NOMO-1 (cell line): ENCODE measurements at regions not wholly inside any gene's neighbourhood (a gene's known extent, or its start where the extent isn't known, plus 50 kb on each side); places are given as distances from the start of the nearest gene placed in this dataset.

Experiments
- DNase-seq, 2 experiments: peaks; one replicate each; lab custom pipeline; 2025; ENCODE audit not compliant: unreplicated experiment in 2 of 2; lab: John Stamatoyannopoulos, UW

- DNase-seq = no peak
Observed at GRCh38 chr3:3633761-3634160, 165.5 kb upstream of the LRRN1 start.

DNA sequence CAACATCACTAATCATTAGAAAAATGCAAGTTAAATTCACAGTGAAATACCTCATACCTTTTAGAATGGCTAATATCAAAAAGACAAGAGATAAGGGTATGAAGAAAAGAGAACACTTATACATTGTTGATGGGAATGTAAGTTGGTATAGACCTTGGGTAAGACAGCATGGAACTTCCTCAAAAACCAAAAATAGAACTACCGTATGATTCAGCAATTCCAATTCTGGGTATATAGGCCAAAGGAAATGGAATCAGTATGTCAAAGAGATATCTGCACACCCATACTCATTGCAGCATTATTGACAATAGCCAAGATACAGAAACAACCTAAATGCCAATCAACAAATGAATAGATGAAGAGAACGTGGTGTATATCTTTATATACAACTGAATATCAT, 166.8 kb upstream of the LRRN1 start:
- peak; percentile 62 to 90 for DNase-seq

- DNase-seq = no peak
Observed at GRCh38 chr3:3631114-3631513, 168.1 kb upstream of the LRRN1 start.

GRCh38 chr3:3629911-3630310, 169.3 kb upstream of the LRRN1 start:
- no peak for DNase-seq

- DNase-seq = no peak
Observed at GRCh38 chr3:3628676-3629328, 170.4 kb upstream of the LRRN1 start.

GRCh38 chr3:3627114-3627513, 172.1 kb upstream of the LRRN1 start:
- DNase-seq = no peak

- no peak for DNase-seq
Observed at GRCh38 chr3:3625544-3626271, 173.5 kb upstream of the LRRN1 start.

DNA sequence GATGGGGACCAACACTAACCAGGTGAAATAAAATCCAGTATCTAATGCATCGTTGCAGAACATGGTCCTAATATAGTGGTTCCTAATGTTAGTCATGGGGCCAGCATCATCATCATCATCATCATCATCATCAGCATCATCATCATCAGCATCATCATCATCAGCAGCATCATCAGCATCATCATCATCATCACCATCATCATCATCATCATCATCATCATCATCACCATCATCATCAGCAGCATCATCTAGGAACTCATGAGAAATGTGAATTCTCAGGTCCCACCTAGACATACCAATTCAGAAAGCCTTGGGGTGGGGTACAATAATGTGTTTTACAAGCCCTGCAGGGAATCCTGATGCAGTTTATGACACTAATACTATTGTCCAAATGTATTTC, 179.4 kb upstream of the LRRN1 start:
- no peak for DNase-seq

GRCh38 chr3:3618623-3619022, 180.6 kb upstream of the LRRN1 start:
- peak; percentile 32 to 88 for DNase-seq

GRCh38 chr3:3615533-3615932, 183.7 kb upstream of the LRRN1 start:
- DNase-seq = no peak

DNA sequence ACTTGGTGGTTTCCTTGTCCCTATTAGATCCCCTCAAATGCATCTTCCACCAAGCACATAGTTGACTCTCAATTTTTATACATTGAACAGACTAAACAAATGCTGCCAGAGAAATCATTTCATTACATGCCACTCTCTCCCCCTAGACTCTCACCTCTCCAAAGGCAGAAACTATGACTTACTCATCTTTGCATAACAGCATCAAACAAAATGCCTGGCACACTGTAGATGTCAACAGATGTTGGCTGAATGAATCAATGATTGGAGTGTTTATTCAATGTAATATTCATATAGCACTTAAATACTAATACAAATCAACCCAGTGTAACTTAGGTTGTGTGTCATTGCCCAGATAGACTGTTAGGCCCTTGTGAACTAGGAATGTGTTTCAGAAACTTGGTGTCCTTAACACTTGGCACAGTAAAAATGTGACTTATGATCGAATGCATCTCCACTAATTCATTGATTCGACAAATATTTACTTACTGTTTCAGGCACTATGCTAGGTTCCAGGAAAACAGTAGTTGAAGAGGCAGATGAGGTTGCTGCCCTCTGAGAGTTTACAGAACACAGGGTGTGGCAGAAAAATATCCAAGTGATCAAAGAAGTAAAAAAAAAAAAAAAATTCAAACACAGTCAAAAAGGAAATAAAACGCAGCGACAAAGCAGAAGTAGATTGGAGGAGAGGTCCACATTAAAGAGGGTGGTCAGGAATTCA, 188.5 kb upstream of the LRRN1 start:
- DNase-seq = no peak

DNA sequence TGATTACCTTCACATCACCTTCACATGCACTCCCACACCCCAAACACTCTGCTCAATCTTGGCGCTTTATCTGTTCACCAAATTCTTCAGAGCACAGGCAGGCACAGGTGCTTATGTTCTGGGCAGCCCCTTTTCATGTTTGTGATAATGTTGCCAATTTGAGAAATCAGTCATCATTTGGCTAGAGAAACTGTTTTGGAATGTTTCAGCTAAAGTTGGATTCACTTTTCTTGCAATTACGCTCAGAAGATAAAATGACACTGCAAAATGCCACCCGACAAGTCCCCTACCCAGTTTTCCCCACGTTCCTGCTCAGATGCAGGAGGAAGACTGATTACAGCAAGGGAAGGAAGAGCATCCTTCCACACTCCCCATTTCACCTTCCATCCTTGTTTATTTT, 192.9 kb upstream of the LRRN1 start:
- no peak for DNase-seq

DNA sequence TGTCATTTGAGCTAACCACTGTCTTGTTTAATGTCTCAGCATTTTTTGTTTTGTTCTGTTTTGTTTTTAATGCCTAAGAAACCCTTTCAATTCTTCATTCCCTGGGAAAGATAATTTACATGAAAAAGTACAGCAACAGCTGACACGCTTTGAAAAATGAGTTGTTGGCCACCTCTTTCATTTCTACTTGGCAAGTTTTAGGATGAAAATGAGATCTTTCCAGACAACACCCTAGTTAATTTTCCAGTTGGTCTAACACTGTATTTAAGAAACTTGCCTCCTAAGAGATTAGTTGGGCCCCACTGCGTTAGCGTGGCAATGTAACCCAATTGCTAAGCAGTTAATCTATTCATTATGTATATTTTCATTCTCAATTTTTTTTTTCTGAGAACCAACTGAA, 194.0 kb upstream of the LRRN1 start:
- no peak for DNase-seq

GRCh38 chr3:3603351-3603750, 195.9 kb upstream of the LRRN1 start:
- DNase-seq = no peak

GRCh38 chr3:3600665-3601340, 198.4 kb upstream of the LRRN1 start:
- no peak for DNase-seq

DNA sequence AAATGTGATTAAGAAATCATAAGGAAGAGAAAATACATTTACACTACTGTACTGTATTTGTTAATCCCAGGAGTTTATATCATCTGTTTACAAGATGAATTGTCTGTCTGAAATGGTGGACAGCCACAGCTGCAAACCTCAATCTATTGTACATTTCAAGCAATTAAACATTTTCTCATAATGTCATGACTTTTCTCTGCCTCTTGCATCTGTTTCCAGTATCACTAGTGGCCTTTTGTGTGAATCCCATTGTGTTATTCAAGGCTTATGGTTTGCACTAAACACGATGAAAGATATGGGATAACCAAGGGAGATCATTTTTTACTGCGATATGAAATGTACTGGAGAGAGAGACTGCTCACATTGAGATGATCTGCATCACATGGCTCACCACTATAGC, 200.2 kb upstream of the LRRN1 start:
- no peak for DNase-seq

DNA sequence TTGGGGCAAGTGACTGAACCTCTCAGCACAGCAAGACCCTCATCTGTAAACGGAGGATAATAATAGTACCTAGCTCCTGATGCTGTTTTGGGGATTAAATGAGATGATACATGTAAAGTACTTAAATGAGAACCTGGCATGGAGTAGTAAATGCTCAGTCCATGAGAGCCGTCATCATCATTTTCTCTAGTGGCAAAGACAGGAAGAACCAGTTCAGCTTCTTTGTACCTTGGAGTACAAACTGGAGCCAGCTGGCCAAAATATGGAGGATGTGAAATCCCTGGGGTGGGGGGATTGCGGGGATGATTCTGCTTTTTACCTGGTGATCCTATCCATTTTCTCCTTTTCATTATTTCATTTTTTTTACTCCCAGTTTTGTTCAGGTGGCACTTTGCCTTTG, 204.2 kb upstream of the LRRN1 start:
- DNase-seq = no peak

DNA sequence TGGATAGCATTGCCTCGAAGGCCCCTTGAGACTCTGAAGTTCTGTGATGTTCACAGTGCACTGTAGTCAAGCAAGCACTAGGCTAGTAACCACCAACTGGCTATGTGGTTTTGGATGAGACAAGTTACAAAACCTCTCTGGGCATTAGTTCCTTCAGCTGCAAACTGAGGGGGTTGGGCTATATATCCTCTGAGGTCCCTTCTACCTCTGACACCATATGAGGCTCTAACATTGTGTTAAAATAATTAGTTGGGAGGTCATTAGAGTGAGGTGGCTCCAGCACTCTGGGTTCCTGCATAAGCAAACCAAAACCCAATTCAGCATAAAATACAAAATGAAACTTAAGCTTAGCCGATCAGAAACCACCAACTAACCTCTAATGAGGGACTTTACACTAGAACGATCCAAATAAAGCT, 209.5 kb upstream of the LRRN1 start:
- DNase-seq = peak; percentile 87 to 96

DNA sequence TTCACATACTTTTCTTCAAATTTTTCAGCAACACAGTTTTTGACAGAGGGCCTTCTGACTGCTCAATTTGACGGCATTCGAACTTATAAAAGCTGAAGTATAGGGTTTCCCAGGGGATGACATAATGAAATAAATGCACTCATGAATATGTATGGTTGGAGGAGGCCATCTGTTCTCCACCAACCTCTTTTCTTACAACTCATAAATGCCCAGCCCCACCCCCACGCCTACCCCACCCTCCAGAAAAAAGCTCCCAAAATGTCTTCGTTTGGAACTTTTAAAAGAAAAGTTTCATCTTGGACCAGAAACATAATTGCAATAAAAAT, 211.6 kb upstream of the LRRN1 start:
- DNase-seq = no peak

DNA sequence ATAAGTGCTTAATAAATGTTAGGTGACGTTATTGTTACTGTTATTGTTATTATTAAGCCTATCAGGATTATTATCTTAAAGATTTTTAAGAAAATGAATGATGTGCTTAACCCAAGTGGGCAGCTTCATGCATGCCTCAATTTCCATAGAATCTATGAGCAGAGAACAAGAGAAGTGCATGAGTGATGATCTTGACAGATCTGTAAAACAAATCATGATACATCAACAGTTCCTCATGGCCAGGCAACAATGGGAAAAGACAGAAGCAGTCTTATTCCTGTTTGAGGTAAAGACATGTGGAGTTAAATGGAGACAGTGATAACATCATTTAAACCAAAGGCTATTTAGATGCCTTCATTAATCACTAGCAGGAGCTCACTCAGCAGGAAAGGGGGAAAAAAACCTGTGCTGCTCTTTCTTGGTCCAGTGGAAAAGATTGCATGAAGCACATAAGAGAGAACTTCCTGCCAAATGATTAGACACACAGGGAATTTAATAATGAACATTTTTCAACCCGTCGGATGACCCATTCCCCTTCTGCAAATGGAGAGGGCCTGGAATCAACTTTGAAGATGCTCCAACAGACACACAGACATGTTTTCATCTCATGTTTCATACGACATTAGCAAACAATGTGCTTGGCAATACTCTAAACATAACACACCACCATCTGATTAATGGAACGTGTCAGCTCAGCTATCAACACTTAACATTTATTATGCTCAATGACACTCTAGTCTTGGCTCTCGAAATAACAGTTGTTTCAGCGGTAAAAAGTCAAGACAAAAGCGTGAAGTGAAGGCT, 212.2 kb upstream of the LRRN1 start:
- no peak for DNase-seq

DNA sequence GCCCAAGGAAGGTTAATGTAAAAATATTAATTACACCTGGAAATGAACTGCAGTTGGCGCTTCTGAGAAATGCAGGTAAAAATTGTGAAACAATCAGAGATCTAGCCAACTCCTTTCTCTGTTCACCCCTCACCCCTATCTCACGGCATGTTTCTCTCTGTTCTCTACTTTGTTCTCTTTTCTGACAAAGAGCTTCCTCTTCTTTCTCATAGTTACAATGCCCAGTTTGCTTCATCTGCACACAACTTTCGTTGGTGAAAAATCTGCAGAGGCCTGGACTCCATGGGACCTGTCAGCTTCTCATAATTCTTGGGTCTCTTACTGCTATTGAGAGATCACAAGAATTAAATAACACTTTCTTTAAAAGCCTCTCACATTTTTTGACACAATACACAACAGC, 212.9 kb upstream of the LRRN1 start:
- peak; percentile 82 to 84 for DNase-seq
